C4-2B (cell line): ENCODE measurements at regions not wholly inside any gene's neighbourhood (a gene's known extent, or its start where the extent isn't known, plus 50 kb on each side); places are given as distances from the start of the nearest gene placed in this dataset.

Experiments
- H3K27ac ChIP-seq: fragments of 450-650 bp; 2 replicates; pipeline ENCODE4 v1.5.1; 2017
- CTCF ChIP-seq: fragments of 450-650 bp; conservative IDR thresholded peaks from 2 replicates; pipeline ENCODE4 v1.5.1; 2017; ENCODE audit warnings: mild to moderate bottlenecking
- ZFX ChIP-seq: fragments of 450-650 bp; IDR thresholded peaks from 2 replicates; pipeline ENCODE4 v1.6.1; 2017

- H3K27ac ChIP-seq = no peak overlapping the region
- no peak for TF ChIP-seq ZFX
- no peak for TF ChIP-seq CTCF
These were observed 82.6 kb upstream of the WDR26 start for GRCh38 chr1:224517171-224517570.

GRCh38 chr1:224518528-224518927, 83.9 kb upstream of the WDR26 start:
- H3K27ac ChIP-seq = no peak overlapping the region
- TF ChIP-seq ZFX = no peak
- TF ChIP-seq CTCF = no peak

- no peak overlapping the region for H3K27ac ChIP-seq
- TF ChIP-seq ZFX = no peak
- TF ChIP-seq CTCF = no peak
These were observed 85.3 kb upstream of the WDR26 start for GRCh38 chr1:224519874-224520273.

GRCh38 chr1:224520808-224521207, 86.2 kb upstream of the WDR26 start:
- no peak overlapping the region for H3K27ac ChIP-seq
- TF ChIP-seq ZFX (no peak), CTCF (no peak)

- TF ChIP-seq CTCF (no peak; the same call in 1 of the 2 replicates), ZFX (no peak)
- H3K27ac ChIP-seq = no peak overlapping the region
These were observed 87.5 kb upstream of the WDR26 start for GRCh38 chr1:224521904-224522734.

GRCh38 chr1:224523676-224524075, 89.1 kb upstream of the WDR26 start:
- TF ChIP-seq ZFX = no peak
- no peak for TF ChIP-seq CTCF
- H3K27ac ChIP-seq = no peak overlapping the region

GRCh38 chr1:224524679-224525078, 90.1 kb upstream of the WDR26 start:
- TF ChIP-seq CTCF (no peak), ZFX (no peak)
- H3K27ac ChIP-seq = no peak overlapping the region
